K562 (cell line): ENCODE measurements at regions not wholly inside any gene's neighbourhood (a gene's known extent, or its start where the extent isn't known, plus 50 kb on each side); places are given as distances from the start of the nearest gene placed in this dataset.

ENCODE experiments used
- ATAC-seq: fragments of 200-7000 bp; cut with Tn5 transposase; 3 replicates; pipeline ENCODE4 v1.9.1; 2020; ENCODE audit warnings: moderate library complexity
- BruUV-seq: library from RNA; stranded (reverse); fragments of 400-500 nt; replicated peaks from 2 replicates; lab custom pipeline; 2021; lab: Mats Ljungman, UMichigan
- CTCF ChIA-PET: fragments of 300-600 bp; formaldehyde crosslinking; extraction: SDS; loops from one replicate; lab custom pipeline; 2021; ENCODE audit warnings: low intra/inter-chr PET ratio; lab: Yijun Ruan, JAX
- POLR2A ChIA-PET: fragments of 300-600, 350-650 bp; sonication (Branson Sonifier 250); formaldehyde crosslinking; extraction: SDS; loops from one replicate; lab custom pipeline; 2021; ENCODE audit warnings: antibody characterized with exemption, inconsistent platforms; lab: Yijun Ruan, JAX
- DNase-seq, 4 experiments: peaks; one replicate each; pipeline versions ENCODE4 v3.0.0 to v3.0.0-alpha.2; 2011 to 2018; ENCODE audit warnings: low spot score in 3 of 4, mixed read lengths in 3 of 4; ENCODE audit errors: extremely low read depth in 1 of 4
- FAIRE-seq: peaks from 2 replicates; lab custom pipeline; 2011; peaks lifted over from hg19 to GRCh38; lab: Jason Lieb, UNC
- H2AFZ ChIP-seq: 2 replicates; pipeline ENCODE4 v1.6.0; 2011; ENCODE audit warnings: low read depth, low read length, control low read depth, inconsistent platforms
- H3K27ac ChIP-seq: fragments of 200-600 bp; 3 replicates; pipeline ENCODE4 v1.8.0; 2011; ENCODE audit warnings: low read depth, mild to moderate bottlenecking, control low read depth, inconsistent platforms, low read length, moderate library complexity, mixed read lengths; ENCODE audit errors: extremely low read depth
- H3K27me3 ChIP-seq, 2 experiments: fragments of 300-600 bp in 1 of 2; 2 replicates in 1 of 2; 3 replicates in 1 of 2; pipeline versions ENCODE4 v1.6.0 to v1.8.0; 2011; ENCODE audit warnings: inconsistent platforms in 2 of 2, low read length in 2 of 2, mild to moderate bottlenecking in 1 of 2, mixed read lengths in 1 of 2, moderate library complexity in 1 of 2; ENCODE audit not compliant: control insufficient read depth in 2 of 2, insufficient read depth in 2 of 2
- H3K36me3 ChIP-seq: fragments of 300-600 bp; 3 replicates; pipeline ENCODE4 v1.8.0; 2011; ENCODE audit warnings: mild to moderate bottlenecking, low read length, inconsistent platforms; ENCODE audit not compliant: control insufficient read depth, insufficient read depth
- H3K4me1 ChIP-seq, 2 experiments: fragments of 200-600 bp in 1 of 2; replicated peaks in 1 of 2; 2 replicates in 1 of 2; 3 replicates in 1 of 2; pipeline versions ENCODE4 v1.5.1 to v1.8.0; 2011; ENCODE audit warnings: inconsistent platforms in 2 of 2, low read length in 2 of 2, mild to moderate bottlenecking in 1 of 2, mixed read lengths in 1 of 2, moderate library complexity in 1 of 2; ENCODE audit not compliant: control insufficient read depth in 2 of 2, insufficient read depth in 2 of 2
- H3K4me2 ChIP-seq: 2 replicates; pipeline ENCODE4 v1.6.1; 2011; ENCODE audit warnings: low read length, control low read depth, inconsistent platforms, mixed read lengths; ENCODE audit not compliant: insufficient read depth
- H3K4me3 ChIP-seq: fragments of 200-600 bp; sonication (generic), shearing (Covaris generic); 2 replicates; pipeline ENCODE4 v1.5.1; 2016; ENCODE audit warnings: control low read depth, inconsistent platforms
- H3K79me2 ChIP-seq: fragments of 200-600 bp; 3 replicates; pipeline ENCODE4 v1.8.0; 2011; ENCODE audit warnings: low read length, inconsistent platforms; ENCODE audit not compliant: control insufficient read depth, insufficient read depth
- H3K9ac ChIP-seq, 2 experiments: 2 replicates each; pipeline versions ENCODE4 v1.6.0 to v1.6.1; 2011; ENCODE audit warnings: low read depth in 2 of 2, low read length in 2 of 2, control low read depth in 1 of 2, inconsistent platforms in 1 of 2, mild to moderate bottlenecking in 1 of 2, mixed read lengths in 1 of 2; ENCODE audit not compliant: insufficient read depth in 1 of 2
- H3K9me1 ChIP-seq: one replicate; pipeline ENCODE4 v1.6.0; 2011; ENCODE audit warnings: inconsistent platforms, mild to moderate bottlenecking, low read length, moderate library complexity; ENCODE audit not compliant: control insufficient read depth, insufficient read depth
- H3K9me3 ChIP-seq: replicated peaks from 2 replicates; pipeline ENCODE4 v1.5.1; 2011; ENCODE audit warnings: low read depth, low read length, inconsistent platforms; ENCODE audit not compliant: control insufficient read depth, insufficient read depth
- H4K20me1 ChIP-seq: replicated peaks from 2 replicates; pipeline ENCODE4 v1.6.1; 2011; ENCODE audit warnings: low read length, inconsistent platforms, mixed read lengths; ENCODE audit not compliant: control insufficient read depth, insufficient read depth
- CBX5 ChIP-seq: IDR thresholded peaks from 2 replicates; pipeline ENCODE4 v1.6.1; 2014; ENCODE audit warnings: low read depth, borderline replicate concordance
- EWSR1 ChIP-seq: fragments of 450-650 bp; IDR thresholded peaks from 2 replicates; pipeline ENCODE4 v1.6.1; 2018; ENCODE audit warnings: borderline replicate concordance, mild to moderate bottlenecking, low read depth, moderate library complexity; ENCODE audit not compliant: partially characterized antibody
- FIP1L1 ChIP-seq: fragments of 200-400 bp; formaldehyde crosslinking; IDR thresholded peaks from 2 replicates; pipeline ENCODE4 v1.6.1; 2018; ENCODE audit warnings: mild to moderate bottlenecking, low read depth, low read length; ENCODE audit not compliant: poor library complexity, severe bottlenecking
- FOXM1 ChIP-seq, 2 experiments: fragments of 450-650 bp in 1 of 2; sonication (generic) in 1 of 2; formaldehyde crosslinking in 1 of 2; IDR thresholded peaks; 2 replicates each; pipeline versions ENCODE4 v1.6.1 to v1.9.0; 2017 to 2022; ENCODE audit warnings: low read depth in 2 of 2, mild to moderate bottlenecking in 2 of 2, missing genetic modification reagents in 1 of 2, moderate library complexity in 1 of 2
- SP1 ChIP-seq: sonication (generic); formaldehyde crosslinking; IDR thresholded peaks from 2 replicates; pipeline ENCODE4 v1.8.1; 2022; ENCODE audit warnings: mild to moderate bottlenecking, missing genetic modification reagents
- STAT5B ChIP-seq: fragments of 250-450 bp; sonication (Bioruptor Pico); IDR thresholded peaks from 2 replicates; pipeline ENCODE4 v1.8.0; 2021; ENCODE audit warnings: mild to moderate bottlenecking, inconsistent platforms
- ZFP36 ChIP-seq: fragments of 150-350 bp; IDR thresholded peaks from 2 replicates; pipeline ENCODE4 v1.6.1; 2018; ENCODE audit warnings: low read length, low read depth; ENCODE audit not compliant: partially characterized antibody
- ZNF699 ChIP-seq: fragments of 250-450 bp; sonication (Bioruptor Pico); IDR thresholded peaks from 2 replicates; pipeline ENCODE4 v1.8.0; 2021; ENCODE audit warnings: mild to moderate bottlenecking, moderate library complexity; ENCODE audit not compliant: insufficient replicate concordance
- ZNF75A ChIP-seq: fragments of 450-650 bp; formaldehyde crosslinking; IDR thresholded peaks from 2 replicates; pipeline ENCODE4 v1.4.0; 2020; ENCODE audit warnings: mild to moderate bottlenecking
- WGBS: fragments of 100-300 bp; shearing (Covaris generic); methylation state at CpG from one replicate; pipeline ENCODE4 v1.1.6; 2016; ENCODE audit warnings: low coverage, mixed read lengths; ENCODE audit not compliant: insufficient coverage; ENCODE audit errors: missing lambda C conversion rate; 5-methylcytosine and 5-hydroxymethylcytosine counted together
- in situ Hi-C: fragments of 300-500 bp; cut with MboI; formaldehyde crosslinking; loops from 4 replicates; pipeline ENCODE4 v1.15.0; 2018; ENCODE audit warnings: inconsistent platforms, mixed read lengths
- intact Hi-C: fragments of 100-400 bp; cut with micrococcal nuclease; formaldehyde crosslinking; loops from 2 replicates; pipeline ENCODE4 v1.14.2; 2022
- TF ChIP-seq, protein P1 (sequence below): fragments of 250-450 bp; sonication (Bioruptor Pico); IDR thresholded peaks from 2 replicates; pipeline ENCODE4 v1.4.0; 2020; ENCODE audit warnings: mild to moderate bottlenecking
- TF ChIP-seq, protein P2 (sequence below): fragments of 150-350 bp; conservative IDR thresholded peaks from 2 replicates; pipeline ENCODE4 v1.6.1; 2014; ENCODE audit warnings: low read length
- TF ChIP-seq, protein P3 (sequence below): fragments of 450-650 bp; IDR thresholded peaks from 2 replicates; pipeline ENCODE4 v1.7.1; 2018; ENCODE audit warnings: mild to moderate bottlenecking, low read depth; ENCODE audit not compliant: partially characterized antibody
- TF ChIP-seq, protein P4 (sequence below): fragments of 450-650 bp; formaldehyde crosslinking; IDR thresholded peaks from 2 replicates; pipeline ENCODE4 v1.4.0; 2022; ENCODE audit warnings: missing genetic modification characterization
- TF ChIP-seq, protein P5 (sequence below): fragments of 250-450 bp; sonication (Bioruptor Pico); IDR thresholded peaks from 2 replicates; pipeline ENCODE4 v1.9.0; 2021; ENCODE audit warnings: mild to moderate bottlenecking

DNA sequence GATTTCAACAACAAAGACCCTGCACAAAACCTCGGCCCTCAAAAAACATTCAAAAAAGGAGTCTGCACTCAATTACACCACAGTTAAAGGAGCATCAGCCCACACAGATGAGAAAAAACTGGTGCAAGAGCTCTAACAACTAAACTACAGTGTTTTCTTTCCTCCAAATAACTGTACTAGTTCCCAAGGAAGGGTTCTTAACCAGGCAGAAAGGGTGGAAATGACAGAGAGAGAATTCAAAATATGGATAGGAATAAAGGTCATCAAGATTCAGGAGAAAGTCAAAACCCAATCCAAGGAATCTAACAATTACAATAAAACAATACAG lies 176.4 kb upstream of the TRPC4 start:
- intact Hi-C loops (loop anchor here (5.0 kb wide), 2 partner anchors 404 to 939 kb away; partner anchors contain the start of gene CSNK1A1L), in situ Hi-C loops (loop anchor here (25.0 kb wide), 1 partner anchor 159 kb away; no protein-coding TSS in a partner anchor)
- no peaks in the 10 kb centered on the region for H4K20me1 ChIP-seq
- ChIA-PET POLR2A (no interaction called here), CTCF (interaction anchor here (1.0 kb wide), 1 partner anchor 277 kb away, joined by 4 read pairs; no protein-coding TSS in a partner anchor)
- ATAC-seq: no peak
- no TSS peak for BruUV-seq
- H2AFZ ChIP-seq: peak overlapping the region; percentile 91
- no peak overlapping the region for H3K4me2 ChIP-seq
- no peaks in the 10 kb centered on the region for H3K36me3 ChIP-seq
- H3K79me2 ChIP-seq: no peaks in the 10 kb centered on the region
- no peak overlapping the region for H3K9ac ChIP-seq
- H3K4me3 ChIP-seq: no peak overlapping the region
- H3K9me1 ChIP-seq: no peaks in the 10 kb centered on the region
- H3K9me3 ChIP-seq: no peaks in the 10 kb centered on the region
- no peaks in the 10 kb centered on the region for H3K27me3 ChIP-seq
- FAIRE-seq: no peak
- no peak overlapping the region for H3K27ac ChIP-seq
- H3K4me1 ChIP-seq: no peaks in the 10 kb centered on the region; a peak in 1 of 5 replicates
- whole genome bisulfite sequencing: 0% methylated on average over 1 of the region's 1 CpG
- no peak for DNase-seq
- TF ChIP-seq ZNF75A (CRISPR knock-in tag): no peak
- TF ChIP-seq, protein P1, sequence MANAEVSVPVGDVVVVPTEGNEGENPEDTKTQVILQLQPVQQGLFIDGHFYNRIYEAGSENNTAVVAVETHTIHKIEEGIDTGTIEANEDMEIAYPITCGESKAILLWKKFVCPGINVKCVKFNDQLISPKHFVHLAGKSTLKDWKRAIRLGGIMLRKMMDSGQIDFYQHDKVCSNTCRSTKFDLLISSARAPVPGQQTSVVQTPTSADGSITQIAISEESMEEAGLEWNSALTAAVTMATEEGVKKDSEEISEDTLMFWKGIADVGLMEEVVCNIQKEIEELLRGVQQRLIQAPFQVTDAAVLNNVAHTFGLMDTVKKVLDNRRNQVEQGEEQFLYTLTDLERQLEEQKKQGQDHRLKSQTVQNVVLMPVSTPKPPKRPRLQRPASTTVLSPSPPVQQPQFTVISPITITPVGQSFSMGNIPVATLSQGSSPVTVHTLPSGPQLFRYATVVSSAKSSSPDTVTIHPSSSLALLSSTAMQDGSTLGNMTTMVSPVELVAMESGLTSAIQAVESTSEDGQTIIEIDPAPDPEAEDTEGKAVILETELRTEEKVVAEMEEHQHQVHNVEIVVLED (CRISPR knock-in tag): no peak
- TF ChIP-seq, protein P2, sequence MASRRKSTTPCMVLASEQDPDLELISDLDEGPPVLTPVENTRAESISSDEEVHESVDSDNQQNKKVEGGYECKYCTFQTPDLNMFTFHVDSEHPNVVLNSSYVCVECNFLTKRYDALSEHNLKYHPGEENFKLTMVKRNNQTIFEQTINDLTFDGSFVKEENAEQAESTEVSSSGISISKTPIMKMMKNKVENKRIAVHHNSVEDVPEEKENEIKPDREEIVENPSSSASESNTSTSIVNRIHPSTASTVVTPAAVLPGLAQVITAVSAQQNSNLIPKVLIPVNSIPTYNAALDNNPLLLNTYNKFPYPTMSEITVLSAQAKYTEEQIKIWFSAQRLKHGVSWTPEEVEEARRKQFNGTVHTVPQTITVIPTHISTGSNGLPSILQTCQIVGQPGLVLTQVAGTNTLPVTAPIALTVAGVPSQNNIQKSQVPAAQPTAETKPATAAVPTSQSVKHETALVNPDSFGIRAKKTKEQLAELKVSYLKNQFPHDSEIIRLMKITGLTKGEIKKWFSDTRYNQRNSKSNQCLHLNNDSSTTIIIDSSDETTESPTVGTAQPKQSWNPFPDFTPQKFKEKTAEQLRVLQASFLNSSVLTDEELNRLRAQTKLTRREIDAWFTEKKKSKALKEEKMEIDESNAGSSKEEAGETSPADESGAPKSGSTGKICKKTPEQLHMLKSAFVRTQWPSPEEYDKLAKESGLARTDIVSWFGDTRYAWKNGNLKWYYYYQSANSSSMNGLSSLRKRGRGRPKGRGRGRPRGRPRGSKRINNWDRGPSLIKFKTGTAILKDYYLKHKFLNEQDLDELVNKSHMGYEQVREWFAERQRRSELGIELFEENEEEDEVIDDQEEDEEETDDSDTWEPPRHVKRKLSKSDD: no peak
- TF ChIP-seq, protein P3, sequence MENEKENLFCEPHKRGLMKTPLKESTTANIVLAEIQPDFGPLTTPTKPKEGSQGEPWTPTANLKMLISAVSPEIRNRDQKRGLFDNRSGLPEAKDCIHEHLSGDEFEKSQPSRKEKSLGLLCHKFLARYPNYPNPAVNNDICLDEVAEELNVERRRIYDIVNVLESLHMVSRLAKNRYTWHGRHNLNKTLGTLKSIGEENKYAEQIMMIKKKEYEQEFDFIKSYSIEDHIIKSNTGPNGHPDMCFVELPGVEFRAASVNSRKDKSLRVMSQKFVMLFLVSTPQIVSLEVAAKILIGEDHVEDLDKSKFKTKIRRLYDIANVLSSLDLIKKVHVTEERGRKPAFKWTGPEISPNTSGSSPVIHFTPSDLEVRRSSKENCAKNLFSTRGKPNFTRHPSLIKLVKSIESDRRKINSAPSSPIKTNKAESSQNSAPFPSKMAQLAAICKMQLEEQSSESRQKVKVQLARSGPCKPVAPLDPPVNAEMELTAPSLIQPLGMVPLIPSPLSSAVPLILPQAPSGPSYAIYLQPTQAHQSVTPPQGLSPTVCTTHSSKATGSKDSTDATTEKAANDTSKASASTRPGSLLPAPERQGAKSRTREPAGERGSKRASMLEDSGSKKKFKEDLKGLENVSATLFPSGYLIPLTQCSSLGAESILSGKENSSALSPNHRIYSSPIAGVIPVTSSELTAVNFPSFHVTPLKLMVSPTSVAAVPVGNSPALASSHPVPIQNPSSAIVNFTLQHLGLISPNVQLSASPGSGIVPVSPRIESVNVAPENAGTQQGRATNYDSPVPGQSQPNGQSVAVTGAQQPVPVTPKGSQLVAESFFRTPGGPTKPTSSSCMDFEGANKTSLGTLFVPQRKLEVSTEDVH: no peak
- TF ChIP-seq ZNF699 (CRISPR knock-in tag): no peak
- no peak for TF ChIP-seq CBX5
- no peak for TF ChIP-seq ZFP36
- TF ChIP-seq FIP1L1: no peak
- TF ChIP-seq, protein P4, sequence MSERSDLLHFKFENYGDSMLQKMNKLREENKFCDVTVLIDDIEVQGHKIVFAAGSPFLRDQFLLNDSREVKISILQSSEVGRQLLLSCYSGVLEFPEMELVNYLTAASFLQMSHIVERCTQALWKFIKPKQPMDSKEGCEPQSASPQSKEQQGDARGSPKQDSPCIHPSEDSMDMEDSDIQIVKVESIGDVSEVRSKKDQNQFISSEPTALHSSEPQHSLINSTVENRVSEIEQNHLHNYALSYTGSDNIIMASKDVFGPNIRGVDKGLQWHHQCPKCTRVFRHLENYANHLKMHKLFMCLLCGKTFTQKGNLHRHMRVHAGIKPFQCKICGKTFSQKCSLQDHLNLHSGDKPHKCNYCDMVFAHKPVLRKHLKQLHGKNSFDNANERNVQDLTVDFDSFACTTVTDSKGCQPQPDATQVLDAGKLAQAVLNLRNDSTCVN (CRISPR knock-in tag): no peak
- TF ChIP-seq, protein P5, sequence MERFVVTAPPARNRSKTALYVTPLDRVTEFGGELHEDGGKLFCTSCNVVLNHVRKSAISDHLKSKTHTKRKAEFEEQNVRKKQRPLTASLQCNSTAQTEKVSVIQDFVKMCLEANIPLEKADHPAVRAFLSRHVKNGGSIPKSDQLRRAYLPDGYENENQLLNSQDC (CRISPR knock-in tag): no peak
- TF ChIP-seq FOXM1 (IDR thresholded peaks at IDR 0.05; ENCODE audit: low read depth): no peak
- TF ChIP-seq FOXM1 (CRISPR knock-in tag; IDR thresholded peaks at IDR 0.05; ENCODE audit: low read depth): no peak
- TF ChIP-seq SP1: no peak
- TF ChIP-seq STAT5B: no peak
- TF ChIP-seq EWSR1: no peak
